Neural progenitor cell (in vitro differentiated cells): ENCODE measurements at regions not wholly inside any gene's neighbourhood (a gene's known extent, or its start where the extent isn't known, plus 50 kb on each side); places are given as distances from the start of the nearest gene placed in this dataset.

Source experiments
- DNase-seq: peaks from one replicate; pipeline ENCODE4 v3.0.0-alpha.2; 2016; ENCODE audit warnings: low spot score
- H2AFZ ChIP-seq: fragments of 200-600 bp; sonication (generic); replicated peaks from 2 replicates; pipeline ENCODE4 v1.6.1; 2016; ENCODE audit warnings: antibody characterized with exemption
- H3F3A ChIP-seq: fragments of 200-600 bp; sonication (generic); 2 replicates; pipeline ENCODE4 v1.6.1; 2016; ENCODE audit warnings: antibody characterized with exemption, low read depth
- H3K27ac ChIP-seq: fragments of 200-600 bp; sonication (generic); 2 replicates; pipeline ENCODE4 v1.5.1; 2016; ENCODE audit warnings: mild to moderate bottlenecking
- H3K27me3 ChIP-seq: fragments of 200-600 bp; sonication (generic); 2 replicates; pipeline ENCODE4 v1.6.1; 2016; ENCODE audit warnings: mild to moderate bottlenecking, moderate library complexity
- H3K36me3 ChIP-seq: fragments of 200-600 bp; sonication (generic); 2 replicates; pipeline ENCODE4 v1.5.1; 2016
- H3K4me1 ChIP-seq: fragments of 200-600 bp; sonication (generic); 2 replicates; pipeline ENCODE4 v1.6.1; 2016; ENCODE audit warnings: mixed run types
- H3K4me2 ChIP-seq: fragments of 200-600 bp; sonication (generic); 2 replicates; pipeline ENCODE4 v1.6.1; 2016
- H3K4me3 ChIP-seq: fragments of 200-600 bp; sonication (generic); 2 replicates; pipeline ENCODE4 v1.5.1; 2016
- H3K79me2 ChIP-seq: fragments of 200-600 bp; sonication (generic); 2 replicates; pipeline ENCODE4 v1.6.1; 2016; ENCODE audit warnings: low read depth
- H3K9ac ChIP-seq: fragments of 200-600 bp; sonication (generic); 2 replicates; pipeline ENCODE4 v1.6.1; 2016
- H3K9me3 ChIP-seq: fragments of 200-600 bp; sonication (generic); 2 replicates; pipeline ENCODE4 v1.5.1; 2016; ENCODE audit warnings: low read depth
- H4K20me1 ChIP-seq: fragments of 200-600 bp; sonication (generic); 2 replicates; pipeline ENCODE4 v1.6.1; 2016; ENCODE audit warnings: low read depth
- H3K27ac Mint-ChIP-seq: 3 replicates; pipeline ENCODE4 v1.8.0; 2021; ENCODE audit warnings: mixed read lengths
- H3K27me3 Mint-ChIP-seq: 2 replicates; pipeline ENCODE4 v1.8.0; 2022; ENCODE audit warnings: low read depth, mild to moderate bottlenecking, inconsistent platforms, moderate library complexity, mixed read lengths; ENCODE audit not compliant: insufficient read depth
- H3K36me3 Mint-ChIP-seq: 3 replicates; pipeline ENCODE4 v1.8.0; 2021; ENCODE audit warnings: mixed read lengths
- H3K4me1 Mint-ChIP-seq: 3 replicates; pipeline ENCODE4 v1.8.0; 2021; ENCODE audit warnings: mixed read lengths
- H3K4me3 Mint-ChIP-seq: 3 replicates; pipeline ENCODE4 v1.8.0; 2021; ENCODE audit warnings: mild to moderate bottlenecking, moderate library complexity, mixed read lengths
- H3K9me3 Mint-ChIP-seq: 3 replicates; pipeline ENCODE4 v1.8.0; 2020; ENCODE audit warnings: mixed read lengths
- CTCF ChIP-seq: fragments of 200-600 bp; sonication (generic); IDR thresholded peaks from 2 replicates; pipeline ENCODE4 v1.5.1; 2017; ENCODE audit warnings: antibody characterized with exemption, mild to moderate bottlenecking
- EZH2 ChIP-seq: fragments of 200-600 bp; sonication (generic); IDR thresholded peaks from 2 replicates; pipeline ENCODE4 v1.6.1; 2017; ENCODE audit warnings: antibody characterized with exemption, mild to moderate bottlenecking, moderate library complexity
- EZH2phosphoT487 ChIP-seq: fragments of 200-600 bp; sonication (generic); IDR thresholded peaks from 2 replicates; pipeline ENCODE4 v1.6.1; 2017; ENCODE audit warnings: antibody characterized with exemption

DNA sequence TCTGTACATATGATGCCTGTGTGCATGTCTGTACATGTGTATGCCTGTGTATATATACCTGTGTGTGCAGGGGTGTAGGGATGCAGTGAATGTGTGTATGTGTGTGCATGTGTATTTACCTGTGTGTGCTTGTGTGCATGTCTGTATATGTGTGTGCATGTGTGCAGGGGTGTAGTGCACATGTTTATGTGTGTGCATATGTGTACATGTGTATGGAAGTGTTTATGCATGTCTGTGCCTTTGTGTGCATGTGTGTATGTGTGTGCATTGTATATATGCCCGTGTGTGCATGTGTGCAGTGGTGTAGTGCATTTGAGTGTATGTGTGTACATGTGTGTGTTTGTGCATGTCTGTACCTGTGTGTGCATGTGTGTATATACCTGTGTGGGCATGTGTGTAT is 51.0 kb upstream of the TMEM18 start:
- H3K9ac ChIP-seq: no peak overlapping the region
- H3K36me3 ChIP-seq: no peaks in the 10 kb centered on the region
- no peaks in the 10 kb centered on the region for H3K27me3 ChIP-seq
- H3K9me3 ChIP-seq: no peaks in the 10 kb centered on the region
- H3K27ac ChIP-seq: no peak overlapping the region
- H3F3A ChIP-seq: peaks cover 7% of the 10 kb centered on the region
- H3K79me2 ChIP-seq: no peaks in the 10 kb centered on the region
- DNase-seq: no peak
- H3K4me1 ChIP-seq: peaks cover 7% of the 10 kb centered on the region
- H3K4me3 Mint-ChIP-seq: no peak overlapping the region
- H2AFZ ChIP-seq: no peak overlapping the region
- H3K36me3 Mint-ChIP-seq: peaks cover under 1% of the 10 kb centered on the region
- peaks cover 11% of the 10 kb centered on the region for H3K4me1 Mint-ChIP-seq
- H3K4me2 ChIP-seq: no peak overlapping the region
- TF ChIP-seq EZH2phosphoT487 (no peak), EZH2 (no peak), CTCF (no peak)
- H4K20me1 ChIP-seq: no peaks in the 10 kb centered on the region
- H3K9me3 Mint-ChIP-seq: peaks cover under 1% of the 10 kb centered on the region
- H3K27me3 Mint-ChIP-seq: peaks cover 6% of the 10 kb centered on the region
- no peak overlapping the region for H3K27ac Mint-ChIP-seq
- H3K4me3 ChIP-seq: no peak overlapping the region

DNA sequence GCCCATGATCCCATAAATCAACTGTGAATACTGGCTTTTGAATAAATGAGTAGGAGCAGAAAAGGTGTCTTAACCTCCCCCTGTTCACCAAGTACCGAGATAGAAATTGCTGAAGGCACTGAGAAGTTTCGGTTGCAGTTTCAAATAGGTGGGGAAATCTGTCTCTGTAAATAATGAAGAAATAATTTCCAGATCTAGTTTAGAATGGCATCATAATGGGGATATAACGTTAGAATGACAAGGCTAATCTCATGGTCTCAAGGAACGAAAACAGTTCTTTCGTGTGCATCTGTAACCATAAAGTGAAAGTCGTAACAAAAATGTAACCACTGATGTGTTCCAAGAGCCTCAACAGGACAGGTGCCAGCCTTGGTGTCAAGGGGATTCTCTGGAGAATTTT is 49.9 kb upstream of the TMEM18 start:
- Histone ChIP-seq H3K4me2 (no peak overlapping the region), H3K9me3 (no peaks in the 10 kb centered on the region), H3K27ac (no peak overlapping the region), H3K9ac (no peak overlapping the region), H2AFZ (no peak overlapping the region), H3K4me1 (peaks cover 7% of the 10 kb centered on the region), H3F3A (peaks cover 7% of the 10 kb centered on the region), H3K36me3 (no peaks in the 10 kb centered on the region), H3K79me2 (no peaks in the 10 kb centered on the region), H4K20me1 (no peaks in the 10 kb centered on the region), H3K4me3 (no peak overlapping the region), H3K27me3 (no peaks in the 10 kb centered on the region)
- Mint-ChIP-seq H3K4me1 (peaks cover 11% of the 10 kb centered on the region), H3K27ac (no peak overlapping the region), H3K9me3 (no peaks in the 10 kb centered on the region), H3K4me3 (no peak overlapping the region), H3K36me3 (no peaks in the 10 kb centered on the region), H3K27me3 (peaks cover 5% of the 10 kb centered on the region)
- DNase-seq: no peak
- TF ChIP-seq EZH2 (no peak), CTCF (no peak), EZH2phosphoT487 (no peak)
